HepG2 (cell line): ENCODE measurements at regions not wholly inside any gene's neighbourhood (a gene's known extent, or its start where the extent isn't known, plus 50 kb on each side); places are given as distances from the start of the nearest gene placed in this dataset.

Source experiments
- ATAC-seq: fragments of 200-7000 bp; cut with Tn5 transposase; 3 replicates; pipeline ENCODE4 v1.9.1; 2020; ENCODE audit warnings: mild to moderate bottlenecking, moderate library complexity
- BruUV-seq: library from RNA; stranded (reverse); fragments of 400-500 nt; replicated peaks from 2 replicates; lab custom pipeline; 2021; lab: Mats Ljungman, UMichigan
- CTCF ChIA-PET: fragments of 300-600 bp; formaldehyde crosslinking; extraction: SDS; loops from one replicate; lab custom pipeline; 2021; ENCODE audit warnings: low total read pairs, inconsistent platforms, low intra/inter-chr PET ratio; lab: Yijun Ruan, JAX
- POLR2A ChIA-PET: fragments of 350-600 bp; sonication (Branson Sonifier 250); formaldehyde crosslinking; loops from one replicate; lab custom pipeline; 2020; ENCODE audit warnings: antibody characterized with exemption, inconsistent platforms; lab: Yijun Ruan, JAX
- DNase-seq: peaks from one replicate; pipeline ENCODE4 v3.0.0-alpha.2; 2015; ENCODE audit warnings: low spot score
- FAIRE-seq: peaks from 3 replicates; lab custom pipeline; 2011; peaks lifted over from hg19 to GRCh38; lab: Jason Lieb, UNC
- H2AFZ ChIP-seq: one replicate; pipeline ENCODE4 v1.6.1; 2011; ENCODE audit warnings: low read length, inconsistent platforms
- H3K27ac ChIP-seq: fragments of 300-600 bp; 3 replicates; pipeline ENCODE4 v1.8.0; 2011; ENCODE audit warnings: mixed run types, mild to moderate bottlenecking, mixed read lengths, low read length, inconsistent platforms; ENCODE audit not compliant: insufficient read depth; ENCODE audit errors: extremely low read length
- H3K27me3 ChIP-seq, 2 experiments: fragments of 200-600 bp in 1 of 2; 2 replicates in 1 of 2; 3 replicates in 1 of 2; pipeline versions ENCODE4 v1.6.0 to v1.8.0; 2011; ENCODE audit warnings: low read length in 2 of 2, mild to moderate bottlenecking in 2 of 2, moderate library complexity in 2 of 2, inconsistent platforms in 1 of 2; ENCODE audit not compliant: insufficient read depth in 2 of 2, control insufficient read depth in 1 of 2
- H3K36me3 ChIP-seq, 2 experiments: fragments of 200-600 bp in 1 of 2; replicated peaks in 1 of 2; 2 replicates in 1 of 2; 3 replicates in 1 of 2; pipeline versions ENCODE4 v1.5.1 to v1.8.0; 2011; ENCODE audit warnings: low read length in 2 of 2, inconsistent platforms in 1 of 2; ENCODE audit not compliant: insufficient read depth in 2 of 2, control insufficient read depth in 1 of 2
- H3K4me1 ChIP-seq: 2 replicates; pipeline ENCODE4 v1.5.1; 2012; ENCODE audit warnings: low read length, inconsistent platforms; ENCODE audit not compliant: insufficient read depth
- H3K4me2 ChIP-seq: 2 replicates; pipeline ENCODE4 v1.6.0; 2011; ENCODE audit warnings: low read depth, low read length, inconsistent platforms
- H3K4me3 ChIP-seq, 3 experiments: fragments of 200-600 bp in 1 of 3; sonication (generic), shearing (Covaris generic) in 1 of 3; replicated peaks in 1 of 3; 2 replicates each; pipeline ENCODE4 v1.5.1; 2011 to 2016; ENCODE audit warnings: low read length in 3 of 3, inconsistent platforms in 2 of 3, low read depth in 2 of 3, mild to moderate bottlenecking in 2 of 3, control low read depth in 1 of 3, mixed read lengths in 1 of 3; ENCODE audit not compliant: insufficient read depth in 1 of 3
- H3K79me2 ChIP-seq: one replicate; pipeline ENCODE4 v1.6.1; 2011; ENCODE audit warnings: low read length, inconsistent platforms; ENCODE audit not compliant: insufficient read depth
- H3K9ac ChIP-seq: 2 replicates; pipeline ENCODE4 v1.6.0; 2011; ENCODE audit warnings: mild to moderate bottlenecking, low read depth, low read length, inconsistent platforms; ENCODE audit not compliant: insufficient read depth
- H3K9me3 ChIP-seq: 2 replicates; pipeline ENCODE4 v1.5.1; 2012; ENCODE audit warnings: mild to moderate bottlenecking, low read length
- H4K20me1 ChIP-seq: 2 replicates; pipeline ENCODE4 v1.6.0; 2011; ENCODE audit warnings: inconsistent platforms, mild to moderate bottlenecking, low read length, moderate library complexity; ENCODE audit not compliant: insufficient read depth
- HNRNPLL ChIP-seq: fragments of 200-400 bp; formaldehyde crosslinking; IDR thresholded peaks from 2 replicates; pipeline ENCODE4 v1.6.1; 2017; ENCODE audit warnings: mild to moderate bottlenecking, low read depth, low read length; ENCODE audit not compliant: poor library complexity, severe bottlenecking
- IRF2 ChIP-seq: IDR thresholded peaks from 2 replicates; pipeline ENCODE4 v1.6.1; 2018; ENCODE audit warnings: missing genetic modification reagents, missing compliant biosample characterization
- JDP2 ChIP-seq: sonication (generic); formaldehyde crosslinking; IDR thresholded peaks from 2 replicates; pipeline ENCODE4 v1.8.1; 2022; ENCODE audit warnings: missing genetic modification reagents, borderline replicate concordance
- KAT8 ChIP-seq: IDR thresholded peaks from 2 replicates; pipeline ENCODE4 v1.6.1; 2016; ENCODE audit warnings: missing genetic modification reagents, missing compliant biosample characterization
- MEF2D ChIP-seq: sonication (generic); formaldehyde crosslinking; IDR thresholded peaks from 2 replicates; pipeline ENCODE4 v1.5.1; 2020; ENCODE audit warnings: mild to moderate bottlenecking, missing genetic modification reagents
- SP5 ChIP-seq: IDR thresholded peaks from 2 replicates; pipeline ENCODE4 v1.6.1; 2016; ENCODE audit warnings: low read depth, borderline replicate concordance
- TEAD3 ChIP-seq: optimal IDR thresholded peaks from 2 replicates; pipeline ENCODE3; 2016; ENCODE audit warnings: borderline replicate concordance
- WIZ ChIP-seq: sonication (generic); formaldehyde crosslinking; IDR thresholded peaks from 2 replicates; pipeline ENCODE4 v1.5.1; 2020; ENCODE audit warnings: mild to moderate bottlenecking, missing genetic modification reagents
- ZFP36L1 ChIP-seq: sonication (generic); formaldehyde crosslinking; IDR thresholded peaks from 2 replicates; pipeline ENCODE4 v1.8.0; 2022; ENCODE audit warnings: mild to moderate bottlenecking, missing genetic modification reagents, moderate library complexity
- ZNF354B ChIP-seq: sonication (generic); formaldehyde crosslinking; IDR thresholded peaks from 2 replicates; pipeline ENCODE4 v1.8.0; 2022; ENCODE audit warnings: mild to moderate bottlenecking, missing genetic modification reagents
- ZNF431 ChIP-seq: sonication (generic); formaldehyde crosslinking; IDR thresholded peaks from 2 replicates; pipeline ENCODE4 v1.9.0; 2022; ENCODE audit warnings: missing genetic modification reagents, low read depth, mild to moderate bottlenecking, borderline replicate concordance
- ZNF782 ChIP-seq: sonication (generic); formaldehyde crosslinking; IDR thresholded peaks from 2 replicates; pipeline ENCODE4 v1.4.0; 2020; ENCODE audit warnings: missing genetic modification reagents, mild to moderate bottlenecking, borderline replicate concordance
- WGBS: methylation state at CpG from one replicate; pipeline ENCODE4 v1.1.6; 2017; ENCODE audit warnings: low lambda C conversion rate; 5-methylcytosine and 5-hydroxymethylcytosine counted together
- in situ Hi-C: cut with HindIII; loops from 2 replicates; pipeline ENCODE4 v1.10.0; 2017; ENCODE audit warnings: low pct_unique_long_range_greater_than_20kb; ENCODE audit not compliant: extremely low pct_ligation_motif_present
- intact Hi-C: fragments of 100-400 bp; cut with micrococcal nuclease; formaldehyde crosslinking; loops from one replicate; pipeline ENCODE4 v1.10.0; 2022; ENCODE audit not compliant: unreplicated experiment

- H3K9me3 ChIP-seq: no peaks in the 10 kb centered on the region
- ATAC-seq: no peak
- 18% methylated on average over 4 of the region's 4 CpGs for WGBS
- no peaks in the 10 kb centered on the region for H4K20me1 ChIP-seq
- H3K79me2 ChIP-seq: no peaks in the 10 kb centered on the region
- no peak for TF ChIP-seq ZFP36L1
- no peak for TF ChIP-seq TEAD3 (CRISPR knock-in tag)
- no peak for TF ChIP-seq ZNF354B (CRISPR knock-in tag)
- no peak for TF ChIP-seq MEF2D (CRISPR knock-in tag)
- no peak for TF ChIP-seq IRF2 (CRISPR knock-in tag)
- TF ChIP-seq SP5: no peak
- TF ChIP-seq ZNF782 (CRISPR knock-in tag): no peak
- TF ChIP-seq WIZ (CRISPR knock-in tag): no peak
- no peak for TF ChIP-seq JDP2 (CRISPR knock-in tag)
- no peak for TF ChIP-seq KAT8 (CRISPR knock-in tag)
- TF ChIP-seq ZNF431 (CRISPR knock-in tag): no peak
- in situ Hi-C loops (loop anchor here (25.0 kb wide), 1 partner anchor 1526 kb away; the partner anchor contains the start of gene BOD1L1), intact Hi-C loops (loop anchor here (1.0 to 10.0 kb wide), 2 partner anchors 159 to 1508 kb away; no protein-coding TSS in a partner anchor)
- H3K4me1 ChIP-seq: peaks cover 17% of the 10 kb centered on the region
- H2AFZ ChIP-seq: no peak overlapping the region
- no peak overlapping the region for H3K9ac ChIP-seq
- no peak overlapping the region for H3K27ac ChIP-seq
- BruUV-seq: no TSS peak
- H3K36me3 ChIP-seq: no peaks in the 10 kb centered on the region
- no peak overlapping the region for H3K4me3 ChIP-seq
- no peak for DNase-seq
- CTCF ChIA-PET: interaction anchor here (1.6 kb wide), 1 partner anchor 120 kb away, joined by 4 read pairs; no protein-coding TSS in a partner anchor
- POLR2A ChIA-PET: no interaction called here
- no peaks in the 10 kb centered on the region for H3K27me3 ChIP-seq
- FAIRE-seq: no peak
- H3K4me2 ChIP-seq: no peak overlapping the region
These were observed 161.0 kb downstream of the CPEB2 start for GRCh38 chr4:15163284-15163645.

- no peak overlapping the region for H3K4me3 ChIP-seq
- no peaks in the 10 kb centered on the region for H3K79me2 ChIP-seq
- no peak overlapping the region for H2AFZ ChIP-seq
- 1% methylated on average over 3 of the region's 3 CpGs for WGBS
- no peak for DNase-seq
- H3K9ac ChIP-seq: no peak overlapping the region
- POLR2A ChIA-PET: no interaction called here
- peaks cover 4% of the 10 kb centered on the region for H3K4me1 ChIP-seq
- no peaks in the 10 kb centered on the region for H3K36me3 ChIP-seq
- no peaks in the 10 kb centered on the region for H4K20me1 ChIP-seq
- no peak overlapping the region for H3K4me2 ChIP-seq
- no peaks in the 10 kb centered on the region; a peak in 1 of 5 replicates for H3K27me3 ChIP-seq
- in situ Hi-C loops: loop anchor here (25.0 kb wide), 1 partner anchor 1527 kb away; the partner anchor contains the start of gene BOD1L1
- FAIRE-seq: no peak
- CTCF ChIA-PET: no interaction called here
- no peaks in the 10 kb centered on the region for H3K9me3 ChIP-seq
- BruUV-seq: no TSS peak
- intact Hi-C loops: loop anchor here (10.0 kb wide), 1 partner anchor 1510 kb away; no protein-coding TSS in a partner anchor
- H3K27ac ChIP-seq: no peak overlapping the region
- no peak for TF ChIP-seq HNRNPLL
- ATAC-seq: no peak
These were observed 162.3 kb downstream of the CPEB2 start for GRCh38 chr4:15164571-15164970.
